IMR-90 (cell line): ENCODE measurements at regions not wholly inside any gene's neighbourhood (a gene's known extent, or its start where the extent isn't known, plus 50 kb on each side); places are given as distances from the start of the nearest gene placed in this dataset.

Experiments
- ATAC-seq: fragments of 200-7000 bp; cut with Tn5 transposase; 2 replicates; pipeline ENCODE4 v1.9.1; 2020; ENCODE audit warnings: low read depth, mild to moderate bottlenecking, moderate library complexity
- BruUV-seq: library from RNA; stranded (reverse); fragments of 400-500 nt; replicated peaks from 2 replicates; lab custom pipeline; 2021; lab: Mats Ljungman, UMichigan
- CTCF ChIA-PET: fragments of 300-600 bp; formaldehyde crosslinking; extraction: SDS; loops from one replicate; lab custom pipeline; 2021; ENCODE audit warnings: antibody characterized with exemption; lab: Yijun Ruan, JAX
- POLR2A ChIA-PET: fragments of 300-600 bp; sonication (Branson Sonifier 250); formaldehyde crosslinking; loops from one replicate; lab custom pipeline; 2022; ENCODE audit warnings: antibody characterized with exemption; ENCODE audit not compliant: unreplicated experiment; lab: Charles Lee
- DNase-seq: peaks from one replicate; pipeline ENCODE4 v3.0.0; 2013
- H2AFZ ChIP-seq: replicated peaks from 2 replicates; pipeline ENCODE3; 2013; ENCODE audit warnings: low read length, mild to moderate bottlenecking; ENCODE audit not compliant: poor library complexity
- H2AK5ac ChIP-seq: 2 replicates; pipeline ENCODE4 v1.6.1; 2013; ENCODE audit warnings: low read depth, low read length, inconsistent platforms
- H2AK9ac ChIP-seq: replicated peaks from 2 replicates; pipeline ENCODE3; 2013; ENCODE audit warnings: mild to moderate bottlenecking, low read depth, low read length, moderate library complexity; ENCODE audit not compliant: poor library complexity
- H2BK120ac ChIP-seq: 2 replicates; pipeline ENCODE4 v1.6.1; 2013; ENCODE audit warnings: low read depth, low read length, inconsistent platforms
- H2BK15ac ChIP-seq: 3 replicates; pipeline ENCODE4 v1.6.1; 2013; ENCODE audit warnings: low read depth, low read length, inconsistent platforms
- H2BK20ac ChIP-seq: 2 replicates; pipeline ENCODE4 v1.6.1; 2013; ENCODE audit warnings: low read depth, mild to moderate bottlenecking, inconsistent platforms, low read length, moderate library complexity
- H2BK5ac ChIP-seq: 2 replicates; pipeline ENCODE4 v1.6.1; 2013; ENCODE audit warnings: mild to moderate bottlenecking, low read depth, low read length, inconsistent platforms; ENCODE audit not compliant: poor library complexity, severe bottlenecking
- H3K14ac ChIP-seq: replicated peaks from 2 replicates; pipeline ENCODE4 v1.6.1; 2013; ENCODE audit warnings: low read depth, low read length, inconsistent platforms
- H3K18ac ChIP-seq: 2 replicates; pipeline ENCODE4 v1.6.1; 2013; ENCODE audit warnings: low read depth, low read length, control low read depth
- H3K23ac ChIP-seq: 2 replicates; pipeline ENCODE4 v1.6.1; 2013; ENCODE audit warnings: low read depth, low read length, inconsistent platforms
- H3K27ac ChIP-seq: 2 replicates; pipeline ENCODE4 v1.5.1; 2013; ENCODE audit warnings: mild to moderate bottlenecking, control low read depth, low read length; ENCODE audit not compliant: insufficient read depth
- H3K27me3 ChIP-seq: 2 replicates; pipeline ENCODE4 v1.6.1; 2013; ENCODE audit warnings: low read length; ENCODE audit not compliant: control insufficient read depth, insufficient read depth
- H3K36me3 ChIP-seq: 2 replicates; pipeline ENCODE4 v1.6.1; 2013; ENCODE audit warnings: low read length, mixed read lengths; ENCODE audit not compliant: control insufficient read depth, insufficient read depth
- H3K4ac ChIP-seq: 2 replicates; pipeline ENCODE4 v1.6.1; 2013; ENCODE audit warnings: low read depth, low read length, inconsistent platforms
- H3K4me1 ChIP-seq: 2 replicates; pipeline ENCODE4 v1.6.1; 2013; ENCODE audit warnings: low read length, mixed read lengths; ENCODE audit not compliant: control insufficient read depth, insufficient read depth
- H3K4me2 ChIP-seq: 2 replicates; pipeline ENCODE4 v1.6.1; 2013; ENCODE audit warnings: low read depth, mild to moderate bottlenecking, control low read depth, low read length, moderate library complexity
- H3K4me3 ChIP-seq: 2 replicates; pipeline ENCODE4 v1.5.1; 2013; ENCODE audit warnings: low read depth, mild to moderate bottlenecking, control low read depth, low read length, moderate library complexity; ENCODE audit not compliant: insufficient read depth
- H3K56ac ChIP-seq: 2 replicates; pipeline ENCODE4 v1.6.1; 2013; ENCODE audit warnings: low read length, inconsistent platforms; ENCODE audit not compliant: insufficient read depth; ENCODE audit errors: extremely low read depth
- H3K79me1 ChIP-seq, 2 experiments: 2 replicates each; pipeline ENCODE4 v1.6.1; 2013; ENCODE audit warnings: low read length in 2 of 2, inconsistent platforms in 1 of 2, low read depth in 1 of 2
- H3K9ac ChIP-seq: 2 replicates; pipeline ENCODE4 v1.6.1; 2013; ENCODE audit warnings: low read depth, low read length, control low read depth
- H3K9me1 ChIP-seq: 2 replicates; pipeline ENCODE4 v1.6.1; 2013; ENCODE audit warnings: low read length, inconsistent platforms; ENCODE audit not compliant: insufficient read depth
- H3K9me3 ChIP-seq: 2 replicates; pipeline ENCODE4 v1.6.1; 2013; ENCODE audit warnings: low read length; ENCODE audit not compliant: control insufficient read depth, insufficient read depth
- H4K20me1 ChIP-seq: 2 replicates; pipeline ENCODE4 v1.6.1; 2013; ENCODE audit warnings: low read length, inconsistent platforms; ENCODE audit not compliant: insufficient read depth
- H4K5ac ChIP-seq: 2 replicates; pipeline ENCODE4 v1.6.1; 2013; ENCODE audit warnings: mild to moderate bottlenecking, low read depth, low read length, control low read depth
- H4K8ac ChIP-seq, 2 experiments: 2 replicates each; pipeline ENCODE4 v1.6.1; 2013; ENCODE audit warnings: low read depth in 2 of 2, low read length in 2 of 2, control low read depth in 1 of 2, inconsistent platforms in 1 of 2
- H4K91ac ChIP-seq: 2 replicates; pipeline ENCODE4 v1.6.1; 2013; ENCODE audit warnings: low read depth, low read length, inconsistent platforms; ENCODE audit not compliant: insufficient read depth
- RCOR1 ChIP-seq: IDR thresholded peaks from 2 replicates; pipeline ENCODE4 v1.6.1; 2012; ENCODE audit warnings: mild to moderate bottlenecking, low read length, improper control_type of control experiment; ENCODE audit not compliant: insufficient replicate concordance
- dilution Hi-C: fragments of 300-500 bp; cut with HindIII; formaldehyde crosslinking; loops from one replicate; pipeline ENCODE4 v1.14.3; 2018; ENCODE audit warnings: low sequenced_read_pairs; ENCODE audit not compliant: unreplicated experiment
- in situ Hi-C: fragments of 300-500 bp; cut with MboI; formaldehyde crosslinking; loops from 3 replicates; pipeline ENCODE4 v1.14.3; 2019; ENCODE audit warnings: low sequenced_read_pairs, inconsistent platforms, mixed read lengths
- intact Hi-C: fragments of 100-400 bp; cut with micrococcal nuclease; formaldehyde crosslinking; loops from 2 replicates; pipeline ENCODE4 v1.10.0; 2022
- TF ChIP-seq, protein P1 (sequence below): conservative IDR thresholded peaks from 2 replicates; pipeline ENCODE4 v1.5.1; 2012; ENCODE audit warnings: mild to moderate bottlenecking, low read depth, low read length, improper control_type of control experiment

DNA sequence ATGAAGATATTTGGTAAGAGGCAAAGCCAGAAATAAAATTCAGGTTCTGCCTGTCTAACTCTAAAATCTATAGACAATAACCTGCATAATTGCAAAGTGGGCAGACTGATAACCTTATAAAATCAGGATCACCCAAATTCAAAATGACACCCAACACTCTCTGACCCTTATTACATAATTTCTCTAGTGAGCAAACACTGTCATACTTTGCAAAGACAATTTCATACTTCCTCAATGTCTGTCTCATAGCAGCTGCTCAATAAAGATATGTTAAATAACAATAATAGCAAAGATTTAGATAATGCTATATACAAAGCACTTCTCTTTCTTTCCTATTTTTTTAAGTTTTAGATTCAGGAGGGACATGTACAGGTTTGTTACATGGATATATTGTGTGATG lies 118.5 kb downstream of the UCHL5 start:
- Histone ChIP-seq H2BK20ac (no peak overlapping the region), H3K27ac (no peak overlapping the region), H2BK5ac (no peak overlapping the region), H3K4ac (no peak overlapping the region), H3K18ac (no peak overlapping the region), H3K23ac (no peak overlapping the region), H3K9ac (no peak overlapping the region), H3K27me3 (no peaks in the 10 kb centered on the region), H3K4me3 (no peak overlapping the region), H4K20me1 (no peaks in the 10 kb centered on the region), H2AK5ac (no peak overlapping the region), H3K56ac (no peak overlapping the region), H4K8ac (no peak overlapping the region), H2AK9ac (no peak overlapping the region), H4K91ac (no peak overlapping the region), H3K4me2 (no peak overlapping the region), H2BK120ac (no peak overlapping the region), H3K4me1 (no peaks in the 10 kb centered on the region), H3K79me1 (no peaks in the 10 kb centered on the region), H3K14ac (no peak overlapping the region), H4K5ac (no peak overlapping the region), H3K36me3 (no peaks in the 10 kb centered on the region), H3K9me3 (no peaks in the 10 kb centered on the region), H2BK15ac (no peak overlapping the region), H3K9me1 (no peaks in the 10 kb centered on the region), H2AFZ (no peak overlapping the region)
- no TSS peak for BruUV-seq
- intact Hi-C loops (no loop called here), in situ Hi-C loops (no loop called here), dilution Hi-C loops (no loop called here)
- POLR2A ChIA-PET = no interaction called here
- TF ChIP-seq, protein P1, sequence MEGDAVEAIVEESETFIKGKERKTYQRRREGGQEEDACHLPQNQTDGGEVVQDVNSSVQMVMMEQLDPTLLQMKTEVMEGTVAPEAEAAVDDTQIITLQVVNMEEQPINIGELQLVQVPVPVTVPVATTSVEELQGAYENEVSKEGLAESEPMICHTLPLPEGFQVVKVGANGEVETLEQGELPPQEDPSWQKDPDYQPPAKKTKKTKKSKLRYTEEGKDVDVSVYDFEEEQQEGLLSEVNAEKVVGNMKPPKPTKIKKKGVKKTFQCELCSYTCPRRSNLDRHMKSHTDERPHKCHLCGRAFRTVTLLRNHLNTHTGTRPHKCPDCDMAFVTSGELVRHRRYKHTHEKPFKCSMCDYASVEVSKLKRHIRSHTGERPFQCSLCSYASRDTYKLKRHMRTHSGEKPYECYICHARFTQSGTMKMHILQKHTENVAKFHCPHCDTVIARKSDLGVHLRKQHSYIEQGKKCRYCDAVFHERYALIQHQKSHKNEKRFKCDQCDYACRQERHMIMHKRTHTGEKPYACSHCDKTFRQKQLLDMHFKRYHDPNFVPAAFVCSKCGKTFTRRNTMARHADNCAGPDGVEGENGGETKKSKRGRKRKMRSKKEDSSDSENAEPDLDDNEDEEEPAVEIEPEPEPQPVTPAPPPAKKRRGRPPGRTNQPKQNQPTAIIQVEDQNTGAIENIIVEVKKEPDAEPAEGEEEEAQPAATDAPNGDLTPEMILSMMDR = no peak
- TF ChIP-seq RCOR1 = no peak
- CTCF ChIA-PET = interaction anchor here (0.9 kb wide), 1 partner anchor 40 kb away, joined by 3 read pairs; no protein-coding TSS in a partner anchor
- DNase-seq = no peak
- no peak for ATAC-seq
